GM23338 (cell line): ENCODE measurements at regions not wholly inside any gene's neighbourhood (a gene's known extent, or its start where the extent isn't known, plus 50 kb on each side); places are given as distances from the start of the nearest gene placed in this dataset.

Experiments used
- CTCF ChIP-seq, 2 experiments: fragments of 200-600 bp in 1 of 2; sonication (generic) in 1 of 2; conservative IDR thresholded peaks; 2 replicates each; pipeline versions ENCODE4 v1.5.1 to v1.6.1; 2016 to 2017; ENCODE audit warnings: antibody characterized with exemption in 2 of 2, low read depth in 2 of 2, mild to moderate bottlenecking in 2 of 2, moderate library complexity in 1 of 2
- EZH2 ChIP-seq: fragments of 200-600 bp; sonication (generic); IDR thresholded peaks from one replicate; pipeline ENCODE4 v1.8.0; 2017; ENCODE audit warnings: antibody characterized with exemption, mild to moderate bottlenecking, low read depth; ENCODE audit not compliant: unreplicated experiment
- POLR2AphosphoS5 ChIP-seq: IDR thresholded peaks from 2 replicates; pipeline ENCODE4 v1.6.1; 2016; ENCODE audit warnings: antibody characterized with exemption, low read depth

GRCh38 chr14:54252072-54252730 lies 144.6 kb upstream of the CDKN3 start:
- TF ChIP-seq CTCF (conservative IDR thresholded peaks at IDR 0.05; ENCODE audit: low read depth in 2 of 2) = no peak
- no peak for TF ChIP-seq EZH2
- TF ChIP-seq POLR2AphosphoS5 = no peak
